Panc1 (cell line): ENCODE measurements at regions not wholly inside any gene's neighbourhood (a gene's known extent, or its start where the extent isn't known, plus 50 kb on each side); places are given as distances from the start of the nearest gene placed in this dataset.

Source experiments
- POLR2AphosphoS5 ChIP-seq: IDR thresholded peaks from 2 replicates; pipeline ENCODE4 v1.6.1; 2012; ENCODE audit warnings: mild to moderate bottlenecking, low read depth, low read length, moderate library complexity
- SIN3A ChIP-seq: IDR thresholded peaks from 2 replicates; pipeline ENCODE4 v1.6.1; 2012; ENCODE audit warnings: low read depth, mild to moderate bottlenecking, low read length, moderate library complexity, borderline replicate concordance; ENCODE audit not compliant: insufficient read depth
- TF ChIP-seq, protein P1 (sequence below): fragments of 450-650 bp; IDR thresholded peaks from 2 replicates; pipeline ENCODE4 v1.5.1; 2017; ENCODE audit warnings: mild to moderate bottlenecking

DNA sequence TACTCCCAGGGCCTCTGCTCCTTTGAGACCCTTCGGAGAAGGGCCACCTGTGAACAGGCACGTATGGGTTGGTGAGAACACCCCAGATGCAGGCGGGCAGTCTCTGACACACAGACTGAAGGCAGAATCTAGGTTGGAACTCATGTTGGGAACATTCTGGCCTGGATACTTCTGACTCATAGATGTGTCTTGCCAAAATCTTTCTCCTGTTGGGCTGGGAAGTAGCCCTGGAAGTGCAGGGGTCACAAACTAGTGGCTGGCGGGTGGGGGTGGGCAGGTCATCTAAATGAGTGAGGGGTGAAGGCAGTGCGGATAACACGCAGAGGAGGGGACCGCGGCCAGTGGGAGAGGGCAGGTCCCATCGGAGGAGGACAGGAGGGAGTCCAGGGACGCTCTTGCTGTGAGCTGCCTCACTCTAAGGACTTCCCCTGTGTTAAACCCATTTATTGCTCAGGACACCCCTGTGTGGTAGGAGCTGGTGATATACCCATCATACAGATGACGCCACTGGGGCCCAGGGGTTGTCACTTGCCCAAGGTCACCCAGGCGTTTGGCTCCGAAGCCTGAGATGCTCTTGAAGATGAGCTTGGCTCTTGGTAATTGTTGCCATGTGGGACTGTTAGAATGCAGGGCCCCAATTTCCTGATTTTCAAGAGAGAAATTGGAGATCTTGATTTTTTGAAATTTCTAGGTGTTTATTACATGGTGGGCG is 181.0 kb downstream of the PTPRU start:
- TF ChIP-seq, protein P1, sequence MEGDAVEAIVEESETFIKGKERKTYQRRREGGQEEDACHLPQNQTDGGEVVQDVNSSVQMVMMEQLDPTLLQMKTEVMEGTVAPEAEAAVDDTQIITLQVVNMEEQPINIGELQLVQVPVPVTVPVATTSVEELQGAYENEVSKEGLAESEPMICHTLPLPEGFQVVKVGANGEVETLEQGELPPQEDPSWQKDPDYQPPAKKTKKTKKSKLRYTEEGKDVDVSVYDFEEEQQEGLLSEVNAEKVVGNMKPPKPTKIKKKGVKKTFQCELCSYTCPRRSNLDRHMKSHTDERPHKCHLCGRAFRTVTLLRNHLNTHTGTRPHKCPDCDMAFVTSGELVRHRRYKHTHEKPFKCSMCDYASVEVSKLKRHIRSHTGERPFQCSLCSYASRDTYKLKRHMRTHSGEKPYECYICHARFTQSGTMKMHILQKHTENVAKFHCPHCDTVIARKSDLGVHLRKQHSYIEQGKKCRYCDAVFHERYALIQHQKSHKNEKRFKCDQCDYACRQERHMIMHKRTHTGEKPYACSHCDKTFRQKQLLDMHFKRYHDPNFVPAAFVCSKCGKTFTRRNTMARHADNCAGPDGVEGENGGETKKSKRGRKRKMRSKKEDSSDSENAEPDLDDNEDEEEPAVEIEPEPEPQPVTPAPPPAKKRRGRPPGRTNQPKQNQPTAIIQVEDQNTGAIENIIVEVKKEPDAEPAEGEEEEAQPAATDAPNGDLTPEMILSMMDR, result no peak
- no peak for TF ChIP-seq POLR2AphosphoS5
- no peak for TF ChIP-seq SIN3A
